Testis (tissue), 2 donors: ENCODE measurements at regions not wholly inside any gene's neighbourhood (a gene's known extent, or its start where the extent isn't known, plus 50 kb on each side); places are given as distances from the start of the nearest gene placed in this dataset.

Experiments
- POLR2A ChIP-seq: fragments of 450-650 bp; IDR thresholded peaks from one replicate; pipeline ENCODE4 v1.6.1; 2017; ENCODE audit warnings: antibody characterized with exemption, mild to moderate bottlenecking, moderate library complexity
- TF ChIP-seq, protein P1 (sequence below), 3 experiments: fragments of 450-650 bp in 2 of 3; fragments of 200-600 bp in 1 of 3; sonication (generic) in 1 of 3; IDR thresholded peaks; one replicate each; pipeline ENCODE4 v1.5.1; 2016 to 2019; ENCODE audit warnings: antibody characterized with exemption in 3 of 3, mild to moderate bottlenecking in 2 of 3, moderate library complexity in 1 of 3

DNA sequence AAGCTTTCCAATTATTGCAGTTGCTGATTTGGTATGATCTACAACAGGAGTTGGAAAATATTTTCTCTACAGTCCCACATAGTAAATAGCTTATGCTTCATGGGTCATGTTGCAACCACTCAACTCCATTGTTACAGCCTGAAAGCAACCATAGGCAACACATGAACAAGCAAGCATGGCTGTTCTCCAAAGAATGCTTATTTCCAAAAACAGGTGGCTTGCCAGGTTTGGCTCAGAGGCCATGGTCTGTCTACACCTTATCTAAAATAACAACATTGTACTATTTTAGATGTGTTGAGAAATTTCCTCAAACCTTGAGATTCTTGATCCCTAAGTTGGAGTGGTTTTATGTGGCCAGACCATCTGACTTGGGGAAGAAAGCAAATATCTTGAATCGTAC is 153.9 kb upstream of the MPPED2 start:
- TF ChIP-seq, protein P1, sequence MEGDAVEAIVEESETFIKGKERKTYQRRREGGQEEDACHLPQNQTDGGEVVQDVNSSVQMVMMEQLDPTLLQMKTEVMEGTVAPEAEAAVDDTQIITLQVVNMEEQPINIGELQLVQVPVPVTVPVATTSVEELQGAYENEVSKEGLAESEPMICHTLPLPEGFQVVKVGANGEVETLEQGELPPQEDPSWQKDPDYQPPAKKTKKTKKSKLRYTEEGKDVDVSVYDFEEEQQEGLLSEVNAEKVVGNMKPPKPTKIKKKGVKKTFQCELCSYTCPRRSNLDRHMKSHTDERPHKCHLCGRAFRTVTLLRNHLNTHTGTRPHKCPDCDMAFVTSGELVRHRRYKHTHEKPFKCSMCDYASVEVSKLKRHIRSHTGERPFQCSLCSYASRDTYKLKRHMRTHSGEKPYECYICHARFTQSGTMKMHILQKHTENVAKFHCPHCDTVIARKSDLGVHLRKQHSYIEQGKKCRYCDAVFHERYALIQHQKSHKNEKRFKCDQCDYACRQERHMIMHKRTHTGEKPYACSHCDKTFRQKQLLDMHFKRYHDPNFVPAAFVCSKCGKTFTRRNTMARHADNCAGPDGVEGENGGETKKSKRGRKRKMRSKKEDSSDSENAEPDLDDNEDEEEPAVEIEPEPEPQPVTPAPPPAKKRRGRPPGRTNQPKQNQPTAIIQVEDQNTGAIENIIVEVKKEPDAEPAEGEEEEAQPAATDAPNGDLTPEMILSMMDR (IDR thresholded peaks at IDR 0.05), result no peak
- TF ChIP-seq POLR2A, result no peak
